ENCODE measurements at regions not wholly inside any gene's neighbourhood (a gene's known extent, or its start where the extent isn't known, plus 50 kb on each side); places are given as distances from the start of the nearest gene placed in this dataset.

DNA sequence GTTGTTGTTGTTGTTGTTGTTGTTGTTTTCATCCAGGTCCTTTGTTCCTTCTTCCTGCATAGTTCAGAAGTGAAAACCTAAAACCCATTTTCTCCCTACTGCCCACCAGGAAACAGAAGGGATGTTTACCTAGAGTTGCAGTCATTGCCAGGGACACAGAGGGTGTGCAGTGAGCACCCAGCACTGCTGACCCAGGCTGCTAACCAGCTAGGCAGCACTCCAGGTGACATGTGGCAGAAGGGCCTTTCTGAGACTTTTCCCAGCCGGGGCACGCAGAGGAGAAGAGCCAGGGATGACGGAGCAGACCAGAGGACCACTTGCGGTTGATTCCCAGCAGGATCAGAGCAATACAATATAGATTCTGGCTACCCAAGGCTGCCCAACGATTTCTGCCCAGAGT lies 286.3 kb downstream of the BCL11A start:
- TF ChIP-seq, protein P1, sequence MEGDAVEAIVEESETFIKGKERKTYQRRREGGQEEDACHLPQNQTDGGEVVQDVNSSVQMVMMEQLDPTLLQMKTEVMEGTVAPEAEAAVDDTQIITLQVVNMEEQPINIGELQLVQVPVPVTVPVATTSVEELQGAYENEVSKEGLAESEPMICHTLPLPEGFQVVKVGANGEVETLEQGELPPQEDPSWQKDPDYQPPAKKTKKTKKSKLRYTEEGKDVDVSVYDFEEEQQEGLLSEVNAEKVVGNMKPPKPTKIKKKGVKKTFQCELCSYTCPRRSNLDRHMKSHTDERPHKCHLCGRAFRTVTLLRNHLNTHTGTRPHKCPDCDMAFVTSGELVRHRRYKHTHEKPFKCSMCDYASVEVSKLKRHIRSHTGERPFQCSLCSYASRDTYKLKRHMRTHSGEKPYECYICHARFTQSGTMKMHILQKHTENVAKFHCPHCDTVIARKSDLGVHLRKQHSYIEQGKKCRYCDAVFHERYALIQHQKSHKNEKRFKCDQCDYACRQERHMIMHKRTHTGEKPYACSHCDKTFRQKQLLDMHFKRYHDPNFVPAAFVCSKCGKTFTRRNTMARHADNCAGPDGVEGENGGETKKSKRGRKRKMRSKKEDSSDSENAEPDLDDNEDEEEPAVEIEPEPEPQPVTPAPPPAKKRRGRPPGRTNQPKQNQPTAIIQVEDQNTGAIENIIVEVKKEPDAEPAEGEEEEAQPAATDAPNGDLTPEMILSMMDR (IDR thresholded peaks at IDR 0.05; ENCODE audit: insufficient read depth, missing control alignments) = no peak
- DNase-seq (ENCODE audit: insufficient read length, low spot score) (no peak), FAIRE-seq (no peak)

- TF ChIP-seq, protein P1 (IDR thresholded peaks at IDR 0.05; ENCODE audit: insufficient read depth, missing control alignments) = no peak
- DNase-seq (ENCODE audit: insufficient read length, low spot score) (no peak), FAIRE-seq (no peak)
Observed at GRCh38 chr2:60262178-60262577, 291.3 kb downstream of the BCL11A start.

DNA sequence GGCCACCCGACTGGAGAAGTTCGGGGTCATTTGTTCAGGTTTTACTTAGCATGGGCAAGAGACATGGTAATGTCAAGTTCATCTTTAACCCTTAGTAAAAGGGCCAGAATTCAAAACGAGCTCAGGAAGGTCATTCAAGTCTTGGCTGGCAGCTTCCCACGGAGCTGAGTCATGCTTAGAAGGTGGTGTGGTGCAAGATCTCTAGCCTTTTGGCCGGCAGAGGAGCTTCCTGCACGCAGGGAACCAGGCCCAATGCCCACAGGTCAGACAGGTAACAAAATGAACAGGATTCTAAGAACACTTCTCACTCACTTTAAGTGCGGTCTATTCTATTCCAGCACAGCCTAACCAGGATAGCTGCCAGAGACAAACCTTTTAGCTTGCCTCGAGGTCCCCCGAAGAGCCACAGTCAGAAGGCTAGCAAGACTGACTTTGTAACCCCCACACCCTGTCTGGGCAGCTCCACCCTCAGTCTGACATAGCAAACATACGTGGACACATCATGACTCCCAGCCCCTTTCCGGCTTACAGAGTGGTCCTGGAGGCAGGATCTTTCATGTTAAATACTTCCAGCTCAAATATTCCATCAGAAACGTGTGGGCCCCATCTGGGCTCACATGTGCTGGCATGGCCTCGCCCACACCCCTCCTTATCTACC lies 292.7 kb downstream of the BCL11A start:
- FAIRE-seq (no peak), DNase-seq (ENCODE audit: insufficient read length, low spot score) (no peak)
- TF ChIP-seq, protein P1 (IDR thresholded peaks at IDR 0.05; ENCODE audit: insufficient read depth, missing control alignments) = no peak

DNA sequence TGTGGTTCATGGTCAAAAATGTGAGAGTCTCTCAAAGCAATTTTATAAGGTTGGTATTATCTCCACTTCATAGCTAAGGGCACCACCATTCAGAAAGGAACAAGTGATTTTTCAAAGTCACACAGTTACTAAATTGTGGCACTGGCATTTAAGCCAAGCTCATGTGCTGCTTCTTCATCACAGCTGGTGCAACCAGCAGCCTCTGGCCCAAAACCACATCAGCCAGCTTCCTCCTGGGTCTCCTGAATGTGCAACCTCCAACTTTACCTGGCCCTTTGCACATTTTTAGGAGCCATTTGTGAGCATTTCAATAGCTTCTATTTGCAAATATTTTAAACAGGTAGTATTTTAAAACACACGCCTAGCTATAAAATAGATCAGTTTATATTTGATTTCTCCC lies 293.7 kb downstream of the BCL11A start:
- no peak for FAIRE-seq
- TF ChIP-seq, protein P1 (IDR thresholded peaks at IDR 0.05; ENCODE audit: insufficient read depth, missing control alignments) = no peak

GRCh38 chr2:60252581-60253150 lies 300.8 kb downstream of the BCL11A start:
- DNase-seq (ENCODE audit: insufficient read length, low spot score) = no peak
- TF ChIP-seq, protein P1 (IDR thresholded peaks at IDR 0.05; ENCODE audit: insufficient read depth, missing control alignments) = no peak
- FAIRE-seq = no peak

More for the DNA sequence above, 293.7 kb downstream of the BCL11A start:
- no peak for DNase-seq (ENCODE audit: insufficient read length, low spot score)

DNA sequence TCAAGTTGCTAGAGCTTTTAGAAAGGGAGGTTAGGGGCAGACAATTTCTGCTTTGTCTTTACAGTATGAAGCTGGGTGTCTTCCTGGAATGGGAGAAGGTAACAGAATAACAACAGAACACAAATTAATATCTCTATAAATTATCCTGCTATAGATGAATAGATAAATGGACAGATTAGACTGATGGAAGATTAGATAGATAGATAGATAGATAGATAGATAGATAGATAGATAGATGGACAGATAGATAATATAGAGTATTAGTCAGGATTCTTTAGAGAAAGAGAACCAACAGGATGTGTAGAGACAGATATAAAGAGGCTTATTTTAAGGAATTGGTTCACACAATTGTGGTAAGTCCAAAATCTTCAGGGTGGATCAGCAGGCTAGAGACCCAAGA lies 302.2 kb downstream of the BCL11A start:
- TF ChIP-seq, protein P1 (IDR thresholded peaks at IDR 0.05; ENCODE audit: insufficient read depth, missing control alignments) = no peak
- DNase-seq (ENCODE audit: insufficient read length, low spot score) = no peak
- no peak for FAIRE-seq

GRCh38 chr2:60249879-60250278 lies 303.6 kb downstream of the BCL11A start:
- TF ChIP-seq, protein P1 (IDR thresholded peaks at IDR 0.05; ENCODE audit: insufficient read depth, missing control alignments) = no peak
- no peak for FAIRE-seq

More at GRCh38 chr2:60249879-60250278, 303.6 kb downstream of the BCL11A start:
- DNase-seq (ENCODE audit: insufficient read length, low spot score) = no peak
